HepG2 (cell line): ENCODE measurements at regions not wholly inside any gene's neighbourhood (a gene's known extent, or its start where the extent isn't known, plus 50 kb on each side); places are given as distances from the start of the nearest gene placed in this dataset.

Source experiments
- ATAC-seq: fragments of 200-7000 bp; cut with Tn5 transposase; 3 replicates; pipeline ENCODE4 v1.9.1; 2020; ENCODE audit warnings: mild to moderate bottlenecking, moderate library complexity
- BruUV-seq: library from RNA; stranded (reverse); fragments of 400-500 nt; replicated peaks from 2 replicates; lab custom pipeline; 2021; lab: Mats Ljungman, UMichigan
- CTCF ChIA-PET: fragments of 300-600 bp; formaldehyde crosslinking; extraction: SDS; loops from one replicate; lab custom pipeline; 2021; ENCODE audit warnings: low total read pairs, inconsistent platforms, low intra/inter-chr PET ratio; lab: Yijun Ruan, JAX
- POLR2A ChIA-PET: fragments of 350-600 bp; sonication (Branson Sonifier 250); formaldehyde crosslinking; loops from one replicate; lab custom pipeline; 2020; ENCODE audit warnings: antibody characterized with exemption, inconsistent platforms; lab: Yijun Ruan, JAX
- DNase-seq: peaks from one replicate; pipeline ENCODE4 v3.0.0-alpha.2; 2015; ENCODE audit warnings: low spot score
- FAIRE-seq: peaks from 3 replicates; lab custom pipeline; 2011; peaks lifted over from hg19 to GRCh38; lab: Jason Lieb, UNC
- H2AFZ ChIP-seq: one replicate; pipeline ENCODE4 v1.6.1; 2011; ENCODE audit warnings: low read length, inconsistent platforms
- H3K27ac ChIP-seq: fragments of 300-600 bp; 3 replicates; pipeline ENCODE4 v1.8.0; 2011; ENCODE audit warnings: mixed run types, mild to moderate bottlenecking, mixed read lengths, low read length, inconsistent platforms; ENCODE audit not compliant: insufficient read depth; ENCODE audit errors: extremely low read length
- H3K27me3 ChIP-seq, 2 experiments: fragments of 200-600 bp in 1 of 2; 2 replicates in 1 of 2; 3 replicates in 1 of 2; pipeline versions ENCODE4 v1.6.0 to v1.8.0; 2011; ENCODE audit warnings: low read length in 2 of 2, mild to moderate bottlenecking in 2 of 2, moderate library complexity in 2 of 2, inconsistent platforms in 1 of 2; ENCODE audit not compliant: insufficient read depth in 2 of 2, control insufficient read depth in 1 of 2
- H3K36me3 ChIP-seq, 2 experiments: fragments of 200-600 bp in 1 of 2; replicated peaks in 1 of 2; 2 replicates in 1 of 2; 3 replicates in 1 of 2; pipeline versions ENCODE4 v1.5.1 to v1.8.0; 2011; ENCODE audit warnings: low read length in 2 of 2, inconsistent platforms in 1 of 2; ENCODE audit not compliant: insufficient read depth in 2 of 2, control insufficient read depth in 1 of 2
- H3K4me1 ChIP-seq: 2 replicates; pipeline ENCODE4 v1.5.1; 2012; ENCODE audit warnings: low read length, inconsistent platforms; ENCODE audit not compliant: insufficient read depth
- H3K4me2 ChIP-seq: 2 replicates; pipeline ENCODE4 v1.6.0; 2011; ENCODE audit warnings: low read depth, low read length, inconsistent platforms
- H3K4me3 ChIP-seq, 3 experiments: fragments of 200-600 bp in 1 of 3; sonication (generic), shearing (Covaris generic) in 1 of 3; replicated peaks in 1 of 3; 2 replicates each; pipeline ENCODE4 v1.5.1; 2011 to 2016; ENCODE audit warnings: low read length in 3 of 3, inconsistent platforms in 2 of 3, low read depth in 2 of 3, mild to moderate bottlenecking in 2 of 3, control low read depth in 1 of 3, mixed read lengths in 1 of 3; ENCODE audit not compliant: insufficient read depth in 1 of 3
- H3K79me2 ChIP-seq: one replicate; pipeline ENCODE4 v1.6.1; 2011; ENCODE audit warnings: low read length, inconsistent platforms; ENCODE audit not compliant: insufficient read depth
- H3K9ac ChIP-seq: 2 replicates; pipeline ENCODE4 v1.6.0; 2011; ENCODE audit warnings: mild to moderate bottlenecking, low read depth, low read length, inconsistent platforms; ENCODE audit not compliant: insufficient read depth
- H3K9me3 ChIP-seq: 2 replicates; pipeline ENCODE4 v1.5.1; 2012; ENCODE audit warnings: mild to moderate bottlenecking, low read length
- H4K20me1 ChIP-seq: 2 replicates; pipeline ENCODE4 v1.6.0; 2011; ENCODE audit warnings: inconsistent platforms, mild to moderate bottlenecking, low read length, moderate library complexity; ENCODE audit not compliant: insufficient read depth
- AKAP8 ChIP-seq: sonication (generic); formaldehyde crosslinking; IDR thresholded peaks from 2 replicates; pipeline ENCODE4 v1.5.1; 2020; ENCODE audit warnings: mild to moderate bottlenecking, missing genetic modification reagents
- CBX1 ChIP-seq: IDR thresholded peaks from one replicate; pipeline ENCODE4 v1.6.1; 2016; ENCODE audit warnings: antibody characterized with exemption, low read depth
- ERF ChIP-seq: IDR thresholded peaks from 2 replicates; pipeline ENCODE4 v1.6.1; 2018; ENCODE audit warnings: missing biosample characterization, missing genetic modification reagents
- KMT2A ChIP-seq: sonication (generic); formaldehyde crosslinking; IDR thresholded peaks from 2 replicates; pipeline ENCODE4 v1.4.0; 2020; ENCODE audit warnings: missing genetic modification reagents
- TCF7 ChIP-seq: sonication (generic); IDR thresholded peaks from 2 replicates; pipeline ENCODE4 v1.6.1; 2016; ENCODE audit warnings: antibody characterized with exemption, low read depth
- ZBTB1 ChIP-seq: sonication (generic); formaldehyde crosslinking; IDR thresholded peaks from 2 replicates; pipeline ENCODE4 v1.4.0; 2020; ENCODE audit warnings: missing genetic modification reagents, borderline replicate concordance
- ZNF660 ChIP-seq: sonication (generic); formaldehyde crosslinking; IDR thresholded peaks from 2 replicates; pipeline ENCODE4 v1.5.1; 2020; ENCODE audit warnings: mild to moderate bottlenecking, low read depth, missing genetic modification reagents, borderline replicate concordance
- ZNF703 ChIP-seq: sonication (generic); formaldehyde crosslinking; IDR thresholded peaks from 2 replicates; pipeline ENCODE4 v1.5.1; 2020; ENCODE audit warnings: missing genetic modification reagents, mild to moderate bottlenecking, moderate library complexity, borderline replicate concordance
- ZNF788 ChIP-seq: sonication (generic); formaldehyde crosslinking; IDR thresholded peaks from 2 replicates; pipeline ENCODE4 v1.5.0; 2020; ENCODE audit warnings: mild to moderate bottlenecking, missing genetic modification reagents, borderline replicate concordance
- ZSCAN9 ChIP-seq: IDR thresholded peaks from 2 replicates; pipeline ENCODE4 v1.6.1; 2016; ENCODE audit warnings: borderline replicate concordance
- WGBS: methylation state at CpG from one replicate; pipeline ENCODE4 v1.1.6; 2017; ENCODE audit warnings: low lambda C conversion rate; 5-methylcytosine and 5-hydroxymethylcytosine counted together
- in situ Hi-C: cut with HindIII; loops from 2 replicates; pipeline ENCODE4 v1.10.0; 2017; ENCODE audit warnings: low pct_unique_long_range_greater_than_20kb; ENCODE audit not compliant: extremely low pct_ligation_motif_present
- intact Hi-C: fragments of 100-400 bp; cut with micrococcal nuclease; formaldehyde crosslinking; loops from one replicate; pipeline ENCODE4 v1.10.0; 2022; ENCODE audit not compliant: unreplicated experiment
- TF ChIP-seq, protein P1 (sequence below): sonication (generic); formaldehyde crosslinking; IDR thresholded peaks from 2 replicates; pipeline ENCODE4 v1.5.0; 2020; ENCODE audit warnings: missing genetic modification reagents
- TF ChIP-seq, protein P2 (sequence below): fragments of 450-650 bp; IDR thresholded peaks from 2 replicates; pipeline ENCODE4 v1.6.1; 2017; ENCODE audit warnings: mild to moderate bottlenecking
- TF ChIP-seq, protein P3 (sequence below): sonication (generic); formaldehyde crosslinking; IDR thresholded peaks from 2 replicates; pipeline ENCODE4 v1.8.0; 2022; ENCODE audit warnings: mild to moderate bottlenecking, missing genetic modification reagents; ENCODE audit not compliant: insufficient replicate concordance
- TF ChIP-seq, protein P4 (sequence below): sonication (generic); IDR thresholded peaks from 2 replicates; pipeline ENCODE4 v1.6.1; 2016; ENCODE audit warnings: low read depth, borderline replicate concordance
- TF ChIP-seq, protein P5 (sequence below): sonication (generic); formaldehyde crosslinking; IDR thresholded peaks from 2 replicates; pipeline ENCODE4 v1.8.0; 2022; ENCODE audit warnings: mild to moderate bottlenecking, missing genetic modification reagents, borderline replicate concordance

DNA sequence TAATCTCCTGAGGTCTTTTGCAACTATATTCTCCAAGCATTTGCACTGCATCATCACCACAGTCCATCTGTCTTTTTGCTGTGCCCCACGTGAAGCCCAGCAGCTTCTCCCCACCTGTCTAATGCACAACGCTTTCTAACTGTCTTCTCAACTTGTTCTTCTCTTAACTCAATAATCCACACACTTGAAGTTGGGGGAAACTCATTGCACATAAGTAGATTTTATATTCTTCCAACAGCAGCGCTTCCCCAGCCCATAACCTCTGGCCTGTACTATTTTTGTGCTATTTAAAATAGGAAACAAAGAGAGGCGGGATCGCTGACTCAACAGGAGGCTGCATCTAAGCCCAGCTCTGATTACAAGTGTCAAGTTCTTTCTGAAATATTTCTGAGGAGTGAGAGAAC lies 226.7 kb downstream of the GXYLT1 start:
- CTCF ChIA-PET: no interaction called here
- no peak for ATAC-seq
- in situ Hi-C loops: no loop called here
- TF ChIP-seq ZNF788 (CRISPR knock-in tag) (no peak), ERF (no peak), AKAP8 (no peak), ZSCAN9 (CRISPR knock-in tag) (no peak), ZNF660 (CRISPR knock-in tag) (no peak), ZBTB1 (no peak), CBX1 (no peak), ZNF703 (no peak), KMT2A (no peak), TCF7 (no peak)
- TF ChIP-seq, protein P1, sequence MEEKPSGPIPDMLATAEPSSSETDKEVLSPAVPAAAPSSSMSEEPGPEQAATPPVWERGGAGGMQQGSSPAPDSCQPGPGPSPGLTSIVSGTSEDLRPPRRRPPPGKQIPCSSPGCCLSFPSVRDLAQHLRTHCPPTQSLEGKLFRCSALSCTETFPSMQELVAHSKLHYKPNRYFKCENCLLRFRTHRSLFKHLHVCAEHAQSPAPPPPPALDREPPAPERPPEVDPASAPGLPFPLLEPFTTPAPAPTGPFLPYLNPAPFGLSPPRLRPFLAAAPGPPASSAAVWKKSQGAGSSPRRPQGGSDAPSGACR (CRISPR knock-in tag): no peak
- TF ChIP-seq, protein P2, sequence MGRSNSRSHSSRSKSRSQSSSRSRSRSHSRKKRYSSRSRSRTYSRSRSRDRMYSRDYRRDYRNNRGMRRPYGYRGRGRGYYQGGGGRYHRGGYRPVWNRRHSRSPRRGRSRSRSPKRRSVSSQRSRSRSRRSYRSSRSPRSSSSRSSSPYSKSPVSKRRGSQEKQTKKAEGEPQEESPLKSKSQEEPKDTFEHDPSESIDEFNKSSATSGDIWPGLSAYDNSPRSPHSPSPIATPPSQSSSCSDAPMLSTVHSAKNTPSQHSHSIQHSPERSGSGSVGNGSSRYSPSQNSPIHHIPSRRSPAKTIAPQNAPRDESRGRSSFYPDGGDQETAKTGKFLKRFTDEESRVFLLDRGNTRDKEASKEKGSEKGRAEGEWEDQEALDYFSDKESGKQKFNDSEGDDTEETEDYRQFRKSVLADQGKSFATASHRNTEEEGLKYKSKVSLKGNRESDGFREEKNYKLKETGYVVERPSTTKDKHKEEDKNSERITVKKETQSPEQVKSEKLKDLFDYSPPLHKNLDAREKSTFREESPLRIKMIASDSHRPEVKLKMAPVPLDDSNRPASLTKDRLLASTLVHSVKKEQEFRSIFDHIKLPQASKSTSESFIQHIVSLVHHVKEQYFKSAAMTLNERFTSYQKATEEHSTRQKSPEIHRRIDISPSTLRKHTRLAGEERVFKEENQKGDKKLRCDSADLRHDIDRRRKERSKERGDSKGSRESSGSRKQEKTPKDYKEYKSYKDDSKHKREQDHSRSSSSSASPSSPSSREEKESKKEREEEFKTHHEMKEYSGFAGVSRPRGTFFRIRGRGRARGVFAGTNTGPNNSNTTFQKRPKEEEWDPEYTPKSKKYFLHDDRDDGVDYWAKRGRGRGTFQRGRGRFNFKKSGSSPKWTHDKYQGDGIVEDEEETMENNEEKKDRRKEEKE: no peak
- TF ChIP-seq, protein P3, sequence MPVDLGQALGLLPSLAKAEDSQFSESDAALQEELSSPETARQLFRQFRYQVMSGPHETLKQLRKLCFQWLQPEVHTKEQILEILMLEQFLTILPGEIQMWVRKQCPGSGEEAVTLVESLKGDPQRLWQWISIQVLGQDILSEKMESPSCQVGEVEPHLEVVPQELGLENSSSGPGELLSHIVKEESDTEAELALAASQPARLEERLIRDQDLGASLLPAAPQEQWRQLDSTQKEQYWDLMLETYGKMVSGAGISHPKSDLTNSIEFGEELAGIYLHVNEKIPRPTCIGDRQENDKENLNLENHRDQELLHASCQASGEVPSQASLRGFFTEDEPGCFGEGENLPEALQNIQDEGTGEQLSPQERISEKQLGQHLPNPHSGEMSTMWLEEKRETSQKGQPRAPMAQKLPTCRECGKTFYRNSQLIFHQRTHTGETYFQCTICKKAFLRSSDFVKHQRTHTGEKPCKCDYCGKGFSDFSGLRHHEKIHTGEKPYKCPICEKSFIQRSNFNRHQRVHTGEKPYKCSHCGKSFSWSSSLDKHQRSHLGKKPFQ (CRISPR knock-in tag): no peak
- TF ChIP-seq, protein P4, sequence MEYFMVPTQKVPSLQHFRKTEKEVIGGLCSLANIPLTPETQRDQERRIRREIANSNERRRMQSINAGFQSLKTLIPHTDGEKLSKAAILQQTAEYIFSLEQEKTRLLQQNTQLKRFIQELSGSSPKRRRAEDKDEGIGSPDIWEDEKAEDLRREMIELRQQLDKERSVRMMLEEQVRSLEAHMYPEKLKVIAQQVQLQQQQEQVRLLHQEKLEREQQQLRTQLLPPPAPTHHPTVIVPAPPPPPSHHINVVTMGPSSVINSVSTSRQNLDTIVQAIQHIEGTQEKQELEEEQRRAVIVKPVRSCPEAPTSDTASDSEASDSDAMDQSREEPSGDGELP: no peak
- TF ChIP-seq, protein P5, sequence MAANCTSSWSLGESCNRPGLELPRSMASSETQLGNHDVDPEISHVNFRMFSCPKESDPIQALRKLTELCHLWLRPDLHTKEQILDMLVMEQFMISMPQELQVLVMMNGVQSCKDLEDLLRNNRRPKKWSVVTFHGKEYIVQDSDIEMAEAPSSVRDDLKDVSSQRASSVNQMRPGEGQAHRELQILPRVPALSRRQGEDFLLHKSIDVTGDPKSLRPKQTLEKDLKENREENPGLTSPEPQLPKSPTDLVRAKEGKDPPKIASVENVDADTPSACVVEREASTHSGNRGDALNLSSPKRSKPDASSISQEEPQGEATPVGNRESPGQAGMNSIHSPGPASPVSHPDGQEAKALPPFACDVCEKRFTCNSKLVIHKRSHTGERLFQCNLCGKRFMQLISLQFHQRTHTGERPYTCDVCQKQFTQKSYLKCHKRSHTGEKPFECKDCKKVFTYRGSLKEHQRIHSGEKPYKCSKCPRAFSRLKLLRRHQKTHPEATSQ (CRISPR knock-in tag): no peak

More for the DNA sequence above, 226.7 kb downstream of the GXYLT1 start:
- Histone ChIP-seq H3K4me2 (no peak overlapping the region), H3K27me3 (no peaks in the 10 kb centered on the region), H3K4me1 (no peaks in the 10 kb centered on the region), H3K4me3 (no peak overlapping the region), H3K27ac (no peak overlapping the region), H3K9ac (no peak overlapping the region), H4K20me1 (no peaks in the 10 kb centered on the region), H2AFZ (no peak overlapping the region), H3K79me2 (no peaks in the 10 kb centered on the region), H3K9me3 (no peaks in the 10 kb centered on the region), H3K36me3 (no peaks in the 10 kb centered on the region)
- POLR2A ChIA-PET: no interaction called here
- 5% methylated on average over 5 of the region's 5 CpGs for WGBS
- intact Hi-C loops: no loop called here
- BruUV-seq: no TSS peak
- DNase-seq (no peak), FAIRE-seq (no peak)
